ENCODE measurements at regions not wholly inside any gene's neighbourhood (a gene's known extent, or its start where the extent isn't known, plus 50 kb on each side); places are given as distances from the start of the nearest gene placed in this dataset.

- TF ChIP-seq, protein P1, sequence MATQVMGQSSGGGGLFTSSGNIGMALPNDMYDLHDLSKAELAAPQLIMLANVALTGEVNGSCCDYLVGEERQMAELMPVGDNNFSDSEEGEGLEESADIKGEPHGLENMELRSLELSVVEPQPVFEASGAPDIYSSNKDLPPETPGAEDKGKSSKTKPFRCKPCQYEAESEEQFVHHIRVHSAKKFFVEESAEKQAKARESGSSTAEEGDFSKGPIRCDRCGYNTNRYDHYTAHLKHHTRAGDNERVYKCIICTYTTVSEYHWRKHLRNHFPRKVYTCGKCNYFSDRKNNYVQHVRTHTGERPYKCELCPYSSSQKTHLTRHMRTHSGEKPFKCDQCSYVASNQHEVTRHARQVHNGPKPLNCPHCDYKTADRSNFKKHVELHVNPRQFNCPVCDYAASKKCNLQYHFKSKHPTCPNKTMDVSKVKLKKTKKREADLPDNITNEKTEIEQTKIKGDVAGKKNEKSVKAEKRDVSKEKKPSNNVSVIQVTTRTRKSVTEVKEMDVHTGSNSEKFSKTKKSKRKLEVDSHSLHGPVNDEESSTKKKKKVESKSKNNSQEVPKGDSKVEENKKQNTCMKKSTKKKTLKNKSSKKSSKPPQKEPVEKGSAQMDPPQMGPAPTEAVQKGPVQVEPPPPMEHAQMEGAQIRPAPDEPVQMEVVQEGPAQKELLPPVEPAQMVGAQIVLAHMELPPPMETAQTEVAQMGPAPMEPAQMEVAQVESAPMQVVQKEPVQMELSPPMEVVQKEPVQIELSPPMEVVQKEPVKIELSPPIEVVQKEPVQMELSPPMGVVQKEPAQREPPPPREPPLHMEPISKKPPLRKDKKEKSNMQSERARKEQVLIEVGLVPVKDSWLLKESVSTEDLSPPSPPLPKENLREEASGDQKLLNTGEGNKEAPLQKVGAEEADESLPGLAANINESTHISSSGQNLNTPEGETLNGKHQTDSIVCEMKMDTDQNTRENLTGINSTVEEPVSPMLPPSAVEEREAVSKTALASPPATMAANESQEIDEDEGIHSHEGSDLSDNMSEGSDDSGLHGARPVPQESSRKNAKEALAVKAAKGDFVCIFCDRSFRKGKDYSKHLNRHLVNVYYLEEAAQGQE (IDR thresholded peaks at IDR 0.05; ENCODE audit: unreplicated experiment) = no peak
- TF ChIP-seq, protein P2, sequence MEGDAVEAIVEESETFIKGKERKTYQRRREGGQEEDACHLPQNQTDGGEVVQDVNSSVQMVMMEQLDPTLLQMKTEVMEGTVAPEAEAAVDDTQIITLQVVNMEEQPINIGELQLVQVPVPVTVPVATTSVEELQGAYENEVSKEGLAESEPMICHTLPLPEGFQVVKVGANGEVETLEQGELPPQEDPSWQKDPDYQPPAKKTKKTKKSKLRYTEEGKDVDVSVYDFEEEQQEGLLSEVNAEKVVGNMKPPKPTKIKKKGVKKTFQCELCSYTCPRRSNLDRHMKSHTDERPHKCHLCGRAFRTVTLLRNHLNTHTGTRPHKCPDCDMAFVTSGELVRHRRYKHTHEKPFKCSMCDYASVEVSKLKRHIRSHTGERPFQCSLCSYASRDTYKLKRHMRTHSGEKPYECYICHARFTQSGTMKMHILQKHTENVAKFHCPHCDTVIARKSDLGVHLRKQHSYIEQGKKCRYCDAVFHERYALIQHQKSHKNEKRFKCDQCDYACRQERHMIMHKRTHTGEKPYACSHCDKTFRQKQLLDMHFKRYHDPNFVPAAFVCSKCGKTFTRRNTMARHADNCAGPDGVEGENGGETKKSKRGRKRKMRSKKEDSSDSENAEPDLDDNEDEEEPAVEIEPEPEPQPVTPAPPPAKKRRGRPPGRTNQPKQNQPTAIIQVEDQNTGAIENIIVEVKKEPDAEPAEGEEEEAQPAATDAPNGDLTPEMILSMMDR (conservative IDR thresholded peaks at IDR 0.05; ENCODE audit: low read depth in 2 of 2) = no peak
- TF ChIP-seq NANOG (IDR thresholded peaks at IDR 0.05; ENCODE audit: borderline replicate concordance) = no peak
- no peak for TF ChIP-seq POLR2AphosphoS5 (IDR thresholded peaks at IDR 0.05; ENCODE audit: low read depth)
- TF ChIP-seq EZH2 (IDR thresholded peaks at IDR 0.05; ENCODE audit: low read depth, unreplicated experiment) = no peak
- no peak for TF ChIP-seq JUNB (IDR thresholded peaks at IDR 0.05; ENCODE audit: unreplicated experiment)
- no peak for TF ChIP-seq EZH2phosphoT487 (IDR thresholded peaks at IDR 0.05; ENCODE audit: unreplicated experiment)
Measured at GRCh38 chr21:34227386-34227852, 136.4 kb upstream of the KCNE2 start.

Measured in GM23338 (cell line).